ENCODE measurements at regions not wholly inside any gene's neighbourhood (a gene's known extent, or its start where the extent isn't known, plus 50 kb on each side); places are given as distances from the start of the nearest gene placed in this dataset.
"Not testable (repeated sequence)": the region's sequence is repeated elsewhere in the genome, so short reads cannot be mapped to it uniquely, and the experiment has no call there.

GRCh38 chr16:5790512-5790911 is 692.9 kb upstream of the EEF2KMT start:
- no peak for DNase-seq

GRCh38 chr16:5789033-5789432 is 691.4 kb upstream of the EEF2KMT start:
- DNase-seq = no peak

- DNase-seq = no peak
Observed at GRCh38 chr16:5781436-5781835, 683.8 kb upstream of the EEF2KMT start.

GRCh38 chr16:5776876-5777275 is 679.3 kb upstream of the EEF2KMT start:
- no peak for DNase-seq

GRCh38 chr16:5775916-5776315 is 678.3 kb upstream of the EEF2KMT start:
- DNase-seq = no peak

GRCh38 chr16:5770118-5770517 is 672.5 kb upstream of the EEF2KMT start:
- no peak for DNase-seq

GRCh38 chr16:5769513-5769912 is 671.9 kb upstream of the EEF2KMT start:
- DNase-seq = no peak

- no peak for DNase-seq
Observed at GRCh38 chr16:5768445-5768844, 670.9 kb upstream of the EEF2KMT start.

GRCh38 chr16:5763176-5763575 is 665.6 kb upstream of the EEF2KMT start:
- DNase-seq = no peak

- no peak for DNase-seq
Observed at GRCh38 chr16:5762362-5762761, 664.8 kb upstream of the EEF2KMT start.

GRCh38 chr16:5761592-5761991 is 664.0 kb upstream of the EEF2KMT start:
- DNase-seq = no peak

- no peak for DNase-seq
Observed at GRCh38 chr16:5758281-5758680, 660.7 kb upstream of the EEF2KMT start.

- DNase-seq = no peak
Observed at GRCh38 chr16:5756969-5757368, 659.4 kb upstream of the EEF2KMT start.

GRCh38 chr16:5753381-5753780 is 655.8 kb upstream of the EEF2KMT start:
- no peak for DNase-seq

- no peak for DNase-seq
Observed at GRCh38 chr16:5751216-5751615, 653.6 kb upstream of the EEF2KMT start.

- not testable (repeated sequence) for DNase-seq
Observed at GRCh38 chr16:5750439-5750838, 652.8 kb upstream of the EEF2KMT start.

GRCh38 chr16:5738586-5738985 is 641.0 kb upstream of the EEF2KMT start:
- DNase-seq = no peak

GRCh38 chr16:5736209-5736930 is 638.8 kb upstream of the EEF2KMT start:
- no peak for DNase-seq

- no peak for DNase-seq
Observed at GRCh38 chr16:5735444-5735843, 637.8 kb upstream of the EEF2KMT start.

GRCh38 chr16:5730783-5731182 is 633.2 kb upstream of the EEF2KMT start:
- DNase-seq = no peak

- no peak for DNase-seq
Observed at GRCh38 chr16:5722116-5722619, 624.6 kb upstream of the EEF2KMT start.

- no peak for DNase-seq
Observed at GRCh38 chr16:5715155-5715554, 617.6 kb upstream of the EEF2KMT start.

GRCh38 chr16:5709889-5710288 is 612.3 kb upstream of the EEF2KMT start:
- DNase-seq = no peak

GRCh38 chr16:5706211-5706610 is 608.6 kb upstream of the EEF2KMT start:
- DNase-seq = no peak

- DNase-seq = no peak
Observed at GRCh38 chr16:5704271-5704670, 606.7 kb upstream of the EEF2KMT start.

Data from NCI-H2107 (cell line).